DMS153 treated with DMSO at 0.1 percent for 48 hours (cell line): ENCODE measurements at regions not wholly inside any gene's neighbourhood (a gene's known extent, or its start where the extent isn't known, plus 50 kb on each side); places are given as distances from the start of the nearest gene placed in this dataset.
"Not testable (repeated sequence)": the region's sequence is repeated elsewhere in the genome, so short reads cannot be mapped to it uniquely, and the experiment has no call there.

ENCODE experiments used
- DNase-seq: peaks from one replicate; lab custom pipeline; 2025; ENCODE audit not compliant: unreplicated experiment; lab: John Stamatoyannopoulos, UW

- no peak for DNase-seq
These were observed 120.0 kb upstream of the ZC3H11B start for GRCh38 chr1:219732814-219733491.

GRCh38 chr1:219731771-219732170, 118.9 kb upstream of the ZC3H11B start:
- DNase-seq: no peak

- no peak for DNase-seq
These were observed 113.8 kb upstream of the ZC3H11B start for GRCh38 chr1:219726480-219727272.

GRCh38 chr1:219724440-219724839, 111.5 kb upstream of the ZC3H11B start:
- no peak for DNase-seq

- DNase-seq: no peak
These were observed 104.6 kb upstream of the ZC3H11B start for GRCh38 chr1:219717536-219717935.

- no peak for DNase-seq
These were observed 103.8 kb upstream of the ZC3H11B start for GRCh38 chr1:219716611-219717114.

GRCh38 chr1:219713981-219714381, 101.1 kb upstream of the ZC3H11B start:
- no peak for DNase-seq

- no peak for DNase-seq
These were observed 99.6 kb upstream of the ZC3H11B start for GRCh38 chr1:219712506-219712905.

GRCh38 chr1:219710529-219711194, 97.8 kb upstream of the ZC3H11B start:
- DNase-seq: no peak

GRCh38 chr1:219708919-219709543, 96.1 kb upstream of the ZC3H11B start:
- no peak for DNase-seq

GRCh38 chr1:219707885-219708284, 95.0 kb upstream of the ZC3H11B start:
- DNase-seq: not testable (repeated sequence)

GRCh38 chr1:219704331-219704730, 91.4 kb upstream of the ZC3H11B start:
- not testable (repeated sequence) for DNase-seq

- DNase-seq: no peak
These were observed 90.4 kb upstream of the ZC3H11B start for GRCh38 chr1:219703368-219703639.

GRCh38 chr1:219701476-219701875, 88.6 kb upstream of the ZC3H11B start:
- no peak for DNase-seq

- no peak for DNase-seq
These were observed 87.0 kb upstream of the ZC3H11B start for GRCh38 chr1:219699870-219700269.

- no peak for DNase-seq
These were observed 84.8 kb upstream of the ZC3H11B start for GRCh38 chr1:219697682-219698081.

- no peak for DNase-seq
These were observed 80.1 kb upstream of the ZC3H11B start for GRCh38 chr1:219692981-219693380.

- no peak for DNase-seq
These were observed 76.9 kb upstream of the ZC3H11B start for GRCh38 chr1:219689774-219690173.

GRCh38 chr1:219687779-219688178, 74.9 kb upstream of the ZC3H11B start:
- DNase-seq: no peak

GRCh38 chr1:219686171-219686570, 73.3 kb upstream of the ZC3H11B start:
- DNase-seq: no peak

GRCh38 chr1:219682788-219683187, 69.9 kb upstream of the ZC3H11B start:
- DNase-seq: no peak

GRCh38 chr1:219681876-219682275, 69.0 kb upstream of the ZC3H11B start:
- DNase-seq: no peak
